22Rv1 (cell line): ENCODE measurements at regions not wholly inside any gene's neighbourhood (a gene's known extent, or its start where the extent isn't known, plus 50 kb on each side); places are given as distances from the start of the nearest gene placed in this dataset.

ENCODE experiments used
- ZFX ChIP-seq: fragments of 450-650 bp; IDR thresholded peaks from 2 replicates; pipeline ENCODE4 v1.6.1; 2017; ENCODE audit warnings: antibody characterized with exemption, borderline replicate concordance
- TF ChIP-seq, protein P1 (sequence below): fragments of 450-650 bp; IDR thresholded peaks from 2 replicates; pipeline ENCODE4 v1.5.1; 2017; ENCODE audit warnings: mild to moderate bottlenecking

DNA sequence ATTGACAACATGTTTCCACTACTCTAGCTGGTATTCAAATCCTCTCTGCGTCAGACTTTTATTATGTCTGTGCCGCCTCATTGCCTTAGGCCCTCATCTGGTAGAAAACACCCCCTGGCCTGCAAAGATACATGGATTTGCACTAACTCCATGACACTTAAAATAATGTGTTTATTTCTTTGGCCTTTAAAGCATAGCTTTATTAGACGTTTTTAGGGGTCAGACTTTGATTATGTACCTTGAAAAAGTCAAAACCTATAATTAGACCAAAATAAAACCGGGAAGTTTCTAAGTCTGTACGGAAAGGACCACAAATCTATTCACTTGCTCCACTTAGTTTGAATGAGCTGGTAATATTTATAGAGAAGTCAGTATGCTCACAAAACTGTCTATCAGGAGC lies 357.9 kb upstream of the NOX3 start:
- TF ChIP-seq, protein P1, sequence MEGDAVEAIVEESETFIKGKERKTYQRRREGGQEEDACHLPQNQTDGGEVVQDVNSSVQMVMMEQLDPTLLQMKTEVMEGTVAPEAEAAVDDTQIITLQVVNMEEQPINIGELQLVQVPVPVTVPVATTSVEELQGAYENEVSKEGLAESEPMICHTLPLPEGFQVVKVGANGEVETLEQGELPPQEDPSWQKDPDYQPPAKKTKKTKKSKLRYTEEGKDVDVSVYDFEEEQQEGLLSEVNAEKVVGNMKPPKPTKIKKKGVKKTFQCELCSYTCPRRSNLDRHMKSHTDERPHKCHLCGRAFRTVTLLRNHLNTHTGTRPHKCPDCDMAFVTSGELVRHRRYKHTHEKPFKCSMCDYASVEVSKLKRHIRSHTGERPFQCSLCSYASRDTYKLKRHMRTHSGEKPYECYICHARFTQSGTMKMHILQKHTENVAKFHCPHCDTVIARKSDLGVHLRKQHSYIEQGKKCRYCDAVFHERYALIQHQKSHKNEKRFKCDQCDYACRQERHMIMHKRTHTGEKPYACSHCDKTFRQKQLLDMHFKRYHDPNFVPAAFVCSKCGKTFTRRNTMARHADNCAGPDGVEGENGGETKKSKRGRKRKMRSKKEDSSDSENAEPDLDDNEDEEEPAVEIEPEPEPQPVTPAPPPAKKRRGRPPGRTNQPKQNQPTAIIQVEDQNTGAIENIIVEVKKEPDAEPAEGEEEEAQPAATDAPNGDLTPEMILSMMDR, result no peak
- no peak for TF ChIP-seq ZFX
